ENCODE measurements at regions not wholly inside any gene's neighbourhood (a gene's known extent, or its start where the extent isn't known, plus 50 kb on each side); places are given as distances from the start of the nearest gene placed in this dataset.
"Not testable (repeated sequence)": the region's sequence is repeated elsewhere in the genome, so short reads cannot be mapped to it uniquely, and the experiment has no call there.

DNA sequence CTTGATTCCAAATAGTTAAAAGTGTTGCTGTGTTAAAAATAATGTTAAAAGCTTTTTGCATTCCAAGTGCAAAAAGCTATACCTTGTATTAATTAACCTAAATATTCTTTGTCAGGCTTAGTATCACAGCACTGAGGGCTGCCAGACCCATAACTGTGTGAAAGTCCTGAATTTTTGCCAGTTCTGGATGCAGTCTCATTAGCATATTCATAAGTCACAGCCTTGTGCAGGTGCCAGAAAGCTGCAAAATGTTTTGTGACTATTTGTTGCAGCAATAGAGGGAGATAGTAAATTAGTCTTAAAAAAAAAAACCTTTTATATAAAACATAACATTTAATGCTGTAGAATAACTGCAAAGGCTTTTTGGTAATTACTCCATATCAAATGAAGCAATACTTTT is 56.6 kb downstream of the SLITRK1 start:
- DNase-seq (ENCODE audit: low spot score): no peak

DNA sequence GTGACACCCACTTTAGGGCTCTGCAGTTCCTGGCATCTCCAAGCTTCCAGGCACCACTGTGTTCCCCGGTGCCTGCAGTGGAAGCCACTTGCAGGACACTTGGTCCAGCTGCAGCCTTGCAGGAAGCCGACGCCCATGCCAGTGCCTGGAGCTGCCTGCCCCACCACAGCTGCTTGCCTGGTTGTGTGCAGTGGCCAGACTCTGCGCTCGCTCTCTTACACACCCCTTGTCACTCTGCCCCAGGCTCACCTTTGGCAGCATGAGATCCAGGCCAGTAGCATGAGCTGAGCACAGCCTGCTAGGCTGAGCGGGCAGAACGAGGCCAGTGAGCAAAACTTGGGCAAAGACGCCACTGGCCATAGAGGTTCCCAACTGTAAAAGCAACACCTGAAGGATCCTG is 57.7 kb downstream of the SLITRK1 start:
- no peak for DNase-seq (ENCODE audit: low spot score)

DNA sequence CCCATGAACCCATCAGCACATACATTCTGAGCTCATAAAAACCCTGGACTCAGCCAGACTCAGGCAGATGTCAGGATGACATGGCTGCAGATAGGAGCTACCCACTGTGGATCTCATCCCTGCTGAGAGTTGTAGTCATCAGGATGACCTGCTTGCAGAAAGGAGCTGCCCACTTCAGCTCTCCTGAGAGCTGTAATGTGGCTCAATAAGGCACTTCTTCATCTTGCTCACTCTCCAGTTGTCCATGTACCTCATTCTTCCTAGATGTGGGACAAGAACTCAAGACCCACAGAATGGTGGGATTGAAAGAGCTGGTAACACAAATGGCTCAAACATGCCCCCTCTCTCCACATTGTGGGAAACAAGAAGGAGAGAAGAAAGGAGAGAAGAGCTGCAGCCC is 58.2 kb downstream of the SLITRK1 start:
- no peak for DNase-seq (ENCODE audit: low spot score)

DNA sequence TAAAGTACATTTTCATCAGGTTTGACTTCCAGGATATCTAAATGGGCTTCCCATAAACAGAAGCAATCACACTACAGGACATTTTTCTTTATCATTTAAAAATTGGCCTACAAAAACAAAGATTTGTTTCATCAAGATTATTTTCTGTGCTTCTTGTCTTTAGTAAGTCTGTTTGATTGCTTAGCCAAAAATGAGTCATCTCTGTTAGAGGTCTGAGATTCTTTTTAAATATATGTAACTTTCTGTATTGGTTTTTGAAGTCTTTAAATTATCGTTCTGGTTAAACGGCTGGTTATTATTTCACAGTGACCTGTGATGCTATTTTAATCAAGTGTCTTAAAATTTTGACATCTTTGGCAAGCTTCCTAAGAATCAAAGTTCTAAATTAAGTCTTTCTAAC is 62.7 kb downstream of the SLITRK1 start:
- DNase-seq (ENCODE audit: low spot score): no peak

DNA sequence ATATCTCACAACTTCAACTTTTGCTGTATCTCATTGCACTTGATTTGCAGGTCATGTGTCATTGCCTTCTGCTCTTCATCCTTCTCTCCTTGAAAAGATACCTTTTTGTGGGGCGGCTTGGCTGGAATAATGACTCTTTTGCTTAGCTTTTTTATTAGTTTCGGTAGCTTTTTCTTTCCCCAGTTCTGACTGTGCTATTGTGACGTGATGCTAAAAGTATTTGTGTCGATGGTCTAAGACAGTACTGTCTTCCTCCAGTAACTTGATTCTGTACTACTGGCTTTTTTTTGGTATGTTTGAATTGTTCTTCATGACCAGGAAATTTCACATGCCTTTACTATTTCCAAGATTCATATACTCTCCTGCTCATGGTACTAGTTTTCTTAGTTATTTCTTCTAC is 63.1 kb downstream of the SLITRK1 start:
- DNase-seq (ENCODE audit: low spot score): no peak

DNA sequence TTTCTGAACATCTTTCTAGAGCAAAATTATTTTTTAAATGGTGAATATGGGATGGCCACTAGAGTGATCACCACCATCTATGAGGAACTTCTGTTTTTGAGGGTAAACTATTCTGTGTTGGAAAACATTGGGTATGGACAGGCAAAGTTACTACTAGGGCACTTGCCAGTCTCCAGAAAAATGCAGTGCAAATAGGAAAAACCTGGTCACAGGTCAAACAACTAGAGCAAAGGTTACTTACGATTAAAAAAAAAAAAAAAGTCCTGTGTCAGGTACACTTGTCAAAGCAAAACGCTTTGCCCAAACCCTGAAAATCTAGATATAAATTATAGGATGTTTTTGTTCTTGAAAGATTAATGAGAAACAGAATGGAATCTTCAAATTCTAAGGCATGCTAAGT is 66.2 kb downstream of the SLITRK1 start:
- no peak for DNase-seq (ENCODE audit: low spot score)

DNA sequence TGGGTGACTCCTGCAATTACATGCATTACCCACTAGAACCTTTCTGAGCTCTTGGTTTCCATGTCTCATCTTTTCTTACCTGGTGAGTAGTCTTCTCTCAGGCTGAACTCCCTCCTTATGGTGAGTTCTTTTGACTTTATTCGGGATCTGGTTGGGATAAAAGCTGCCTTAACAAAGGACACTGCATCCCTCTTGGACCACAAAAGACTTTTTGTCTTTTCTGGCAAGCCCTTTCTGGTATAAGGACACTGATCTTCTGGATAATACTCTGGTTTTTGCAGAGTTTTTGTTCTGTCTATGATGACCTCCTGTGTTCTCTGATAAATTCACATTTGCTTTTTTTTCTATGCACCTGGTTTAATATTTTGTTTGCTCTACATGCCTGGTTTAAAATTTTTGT is 66.7 kb downstream of the SLITRK1 start:
- no peak for DNase-seq (ENCODE audit: low spot score)

DNA sequence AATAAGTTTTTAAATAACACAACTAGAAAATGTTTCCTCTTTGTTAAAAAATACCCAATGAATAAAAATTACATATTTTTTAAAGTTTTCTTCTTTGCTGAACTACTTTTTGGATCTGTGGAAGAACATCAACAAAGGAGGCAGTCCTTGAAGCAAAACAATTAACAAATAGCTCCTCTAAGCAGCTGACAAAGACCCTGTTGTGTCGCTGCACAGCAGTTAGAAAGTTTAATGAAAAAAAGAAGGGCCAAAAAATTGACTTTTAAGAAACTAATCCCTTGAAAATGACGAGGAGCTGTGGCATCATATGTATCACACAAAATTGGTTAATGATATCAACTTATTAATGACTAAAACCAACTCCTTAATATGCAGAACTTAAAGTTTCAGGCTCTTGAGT is 72.1 kb downstream of the SLITRK1 start:
- DNase-seq (ENCODE audit: low spot score): no peak

DNA sequence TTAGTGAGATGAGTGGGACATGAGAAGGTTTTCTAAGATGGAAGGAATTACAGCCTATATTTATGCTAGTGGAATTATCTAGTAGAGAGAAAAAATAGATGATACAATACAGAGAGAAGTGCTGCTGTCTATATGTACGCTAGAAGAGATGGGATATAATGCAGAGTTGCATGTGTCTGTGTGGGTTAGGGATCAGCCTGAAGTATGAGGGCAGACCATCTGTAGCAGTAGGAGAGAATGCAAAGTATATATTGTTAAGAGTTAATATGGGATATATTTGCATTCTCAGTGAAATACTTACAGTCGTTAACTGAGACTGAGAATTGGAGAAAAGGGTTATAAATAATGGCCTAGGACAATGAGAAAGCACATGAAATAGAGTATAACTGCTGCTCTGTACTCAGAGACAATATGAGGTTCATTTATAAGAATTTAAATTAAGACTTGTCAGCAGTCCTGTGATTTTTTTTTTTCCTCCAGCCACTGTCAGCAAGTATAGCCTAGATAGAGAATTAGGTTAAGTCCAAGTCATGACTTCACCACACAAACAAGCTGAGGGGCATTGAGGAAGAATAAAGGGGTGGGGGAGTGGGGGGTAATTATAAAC is 77.8 kb downstream of the SLITRK1 start:
- no peak for DNase-seq (ENCODE audit: low spot score)

DNA sequence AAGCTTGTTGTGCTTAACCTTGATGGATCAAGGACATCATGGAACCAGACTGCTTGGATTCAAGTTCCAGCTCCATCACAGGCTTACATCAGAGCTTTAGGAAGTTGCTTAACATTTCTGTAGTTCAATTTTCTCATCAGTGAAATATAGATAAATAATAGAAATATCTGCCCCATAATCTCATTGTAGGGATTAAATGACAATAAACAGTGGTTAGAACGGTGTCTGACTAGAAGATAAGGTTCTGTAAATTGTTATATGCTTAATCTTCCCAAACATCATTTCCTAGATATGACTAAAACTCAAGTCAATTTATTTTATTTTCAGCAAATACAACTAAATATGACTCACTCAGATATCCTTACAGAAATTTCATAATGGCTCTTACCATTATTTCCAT is 83.5 kb downstream of the SLITRK1 start:
- DNase-seq (ENCODE audit: low spot score): no peak

DNA sequence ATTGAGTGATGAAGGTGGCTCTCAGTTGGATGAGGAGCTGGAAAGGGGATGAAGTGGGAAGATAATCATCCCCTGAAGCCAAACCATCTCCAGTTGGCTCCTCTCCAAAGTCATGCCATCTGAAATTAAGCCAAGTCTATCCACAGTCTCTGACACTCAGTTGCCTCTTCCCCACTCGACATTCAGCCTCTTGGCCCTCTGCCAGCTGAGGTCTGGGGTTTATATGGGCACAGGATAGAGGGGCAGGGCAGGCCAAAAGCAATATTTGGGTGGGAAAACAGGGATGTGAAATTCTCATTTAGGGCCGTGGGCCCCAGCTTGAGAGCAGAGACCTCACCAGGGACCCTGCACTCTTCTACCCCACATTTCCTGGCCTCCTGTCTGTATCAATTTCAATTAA is 85.9 kb downstream of the SLITRK1 start:
- DNase-seq (ENCODE audit: low spot score): no peak

DNA sequence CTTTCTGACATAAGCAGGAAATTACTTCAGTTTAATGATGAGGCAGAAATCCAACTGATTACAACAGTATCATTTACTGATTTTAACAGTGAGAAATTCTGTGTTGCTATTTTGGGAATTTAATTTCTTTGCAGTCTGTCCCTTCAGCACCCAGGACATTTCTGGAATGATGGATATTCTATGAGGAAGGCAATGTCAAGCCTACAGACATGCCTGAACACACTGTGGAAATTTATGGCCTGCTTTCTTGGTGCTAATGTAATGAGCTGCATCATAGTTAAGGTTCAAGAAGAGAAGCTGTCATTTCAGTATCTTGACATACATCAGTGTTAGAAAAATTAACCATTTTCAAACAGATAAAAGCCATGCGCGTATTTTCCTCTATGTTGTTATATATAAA is 87.7 kb downstream of the SLITRK1 start:
- no peak for DNase-seq (ENCODE audit: low spot score)

DNA sequence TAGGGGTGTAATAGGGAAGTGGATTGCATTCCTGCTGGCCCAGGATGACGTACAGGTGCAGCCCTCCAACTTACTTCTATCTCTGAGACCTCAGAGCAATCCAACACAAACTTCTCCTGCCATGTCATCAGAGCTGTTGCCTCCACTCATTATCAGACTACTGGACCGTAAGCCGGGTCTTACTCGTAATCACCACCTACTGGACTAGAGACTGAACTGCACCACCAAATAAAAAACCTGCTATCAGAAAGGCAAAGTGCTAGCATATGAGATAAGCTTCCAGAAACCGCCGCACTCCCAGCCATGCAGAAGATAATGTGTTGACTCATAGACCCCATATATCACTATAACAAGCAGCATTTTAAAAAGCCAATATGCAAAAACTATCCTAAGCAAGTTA is 102.0 kb downstream of the SLITRK1 start:
- no peak for DNase-seq (ENCODE audit: low spot score)

DNA sequence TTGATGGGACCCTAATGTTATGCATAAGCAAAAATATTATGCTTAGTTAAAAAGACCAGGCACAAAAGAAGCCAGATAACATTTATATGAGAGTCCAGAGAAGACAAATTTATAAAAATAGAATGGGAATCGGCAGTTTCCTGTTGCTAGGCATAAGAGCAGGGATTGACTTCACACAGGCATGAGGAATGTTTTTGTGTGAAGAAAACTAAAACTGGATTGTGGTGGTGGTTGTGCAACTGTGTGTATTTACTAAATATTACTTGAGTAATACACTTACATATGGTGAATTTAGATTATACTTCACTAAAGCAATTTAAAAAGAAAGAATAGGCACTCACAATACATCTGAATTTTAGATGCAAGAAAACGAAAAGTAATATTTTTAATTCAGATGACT is 108.3 kb downstream of the SLITRK1 start:
- DNase-seq (ENCODE audit: low spot score): no peak

DNA sequence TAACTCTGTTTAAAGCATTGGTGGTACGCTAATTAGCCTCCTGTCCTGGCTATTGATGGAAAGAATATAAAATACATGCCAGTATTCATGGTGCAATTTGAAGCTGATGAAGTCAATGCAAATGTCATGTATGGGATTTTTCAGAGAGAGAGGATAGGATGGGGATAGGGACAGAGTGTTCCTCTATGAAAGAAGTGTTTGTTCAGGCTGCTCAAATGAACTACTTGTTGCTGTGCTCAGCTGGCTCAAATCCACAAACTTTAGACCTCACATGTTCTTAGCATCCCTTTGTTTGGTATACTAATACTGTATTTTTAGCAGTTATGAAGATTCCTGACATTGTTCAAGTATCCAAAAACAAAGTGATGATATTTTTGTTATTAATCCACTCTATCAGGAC is 116.5 kb downstream of the SLITRK1 start:
- DNase-seq (ENCODE audit: low spot score): no peak

DNA sequence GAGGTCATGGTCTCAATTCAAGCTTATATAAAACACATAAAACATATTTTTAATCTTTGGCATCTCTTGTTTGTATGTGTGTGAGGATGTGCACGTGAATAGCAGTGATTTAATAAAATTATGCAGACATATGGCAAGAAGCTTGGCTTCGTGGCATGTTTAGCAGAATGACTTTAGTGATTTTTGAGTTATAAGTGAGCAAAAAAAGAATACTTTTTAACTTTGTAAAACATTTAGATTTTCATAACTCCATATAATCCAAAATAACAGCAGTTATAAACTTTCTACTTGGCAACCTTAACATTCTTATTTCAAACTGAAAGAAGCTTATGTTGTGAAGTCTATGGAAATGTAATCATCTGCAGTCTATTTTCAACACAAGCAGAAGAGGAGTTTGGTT is 120.6 kb downstream of the SLITRK1 start:
- DNase-seq (ENCODE audit: low spot score): no peak

DNA sequence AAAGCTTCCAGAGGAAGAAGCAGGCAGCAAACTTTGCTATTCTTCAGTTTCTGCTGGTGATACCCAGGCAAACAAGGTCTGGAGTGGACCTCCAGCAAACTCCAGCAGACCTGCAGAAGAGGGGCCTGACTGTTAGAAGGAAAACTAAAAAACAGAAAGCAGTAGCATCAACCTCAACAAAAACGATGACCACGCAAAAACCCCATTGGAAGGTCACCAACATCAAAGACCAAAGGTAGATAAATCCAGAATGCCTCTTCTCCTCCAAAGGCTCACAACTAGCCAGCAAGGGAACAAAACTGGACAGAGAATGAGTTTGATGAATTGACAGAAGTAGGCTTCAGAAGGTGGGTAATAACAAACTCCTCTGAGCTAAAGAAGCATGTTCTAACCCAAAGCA is 127.1 kb downstream of the SLITRK1 start:
- DNase-seq (ENCODE audit: low spot score): not testable (repeated sequence)

DNA sequence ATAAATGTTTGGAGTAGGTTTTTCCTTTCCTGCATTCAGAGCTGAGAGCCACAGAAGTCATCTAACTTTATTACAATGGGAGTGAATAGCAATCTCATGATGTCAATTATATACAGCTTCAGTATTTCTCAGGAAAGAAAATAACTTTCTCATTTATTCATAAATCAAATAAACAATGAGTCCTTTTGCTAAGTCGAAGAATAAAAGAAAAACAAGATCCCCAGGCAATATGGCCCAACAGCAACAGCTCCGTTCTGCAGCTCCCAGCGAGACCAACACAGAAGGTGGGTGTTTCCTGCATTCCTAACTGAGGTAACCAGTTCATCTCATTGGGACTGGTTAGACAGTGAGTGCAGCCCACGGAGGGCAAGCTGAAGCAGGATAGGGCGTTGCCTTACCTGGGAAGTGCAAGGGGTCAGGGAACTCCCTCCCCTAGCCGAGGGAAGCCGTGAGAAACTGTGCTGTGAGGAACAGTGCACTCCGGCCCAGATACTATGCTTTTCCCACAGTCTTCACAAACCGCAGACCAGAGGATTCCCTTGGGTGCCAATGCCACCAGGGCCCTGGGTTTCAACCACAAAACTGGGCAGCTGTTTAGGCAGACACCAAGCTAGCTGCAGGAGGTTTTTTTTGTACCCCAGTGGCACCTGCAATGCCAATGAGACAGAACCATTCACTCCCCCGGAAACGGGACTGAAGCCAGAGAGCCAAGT is 128.2 kb downstream of the SLITRK1 start:
- no peak for DNase-seq (ENCODE audit: low spot score)

DNA sequence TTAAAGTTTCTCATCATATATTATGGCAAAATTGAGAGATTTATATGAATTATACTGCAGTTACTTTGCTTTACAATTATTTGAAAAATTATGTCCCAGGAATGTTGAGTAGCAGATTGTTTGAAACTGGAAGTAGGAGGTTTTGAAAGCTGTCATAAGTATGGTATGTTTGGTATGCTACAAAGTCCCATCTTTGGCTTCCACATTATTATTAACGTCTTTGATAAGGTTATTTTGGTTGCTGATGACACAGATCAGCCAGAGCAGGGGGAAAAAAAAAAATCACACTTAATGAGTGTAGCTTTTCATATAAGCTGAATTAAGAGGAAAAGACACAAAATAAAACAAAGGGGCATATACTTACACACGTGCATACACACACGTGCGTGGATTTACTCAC is 130.1 kb downstream of the SLITRK1 start:
- DNase-seq (ENCODE audit: low spot score): no peak

DNA sequence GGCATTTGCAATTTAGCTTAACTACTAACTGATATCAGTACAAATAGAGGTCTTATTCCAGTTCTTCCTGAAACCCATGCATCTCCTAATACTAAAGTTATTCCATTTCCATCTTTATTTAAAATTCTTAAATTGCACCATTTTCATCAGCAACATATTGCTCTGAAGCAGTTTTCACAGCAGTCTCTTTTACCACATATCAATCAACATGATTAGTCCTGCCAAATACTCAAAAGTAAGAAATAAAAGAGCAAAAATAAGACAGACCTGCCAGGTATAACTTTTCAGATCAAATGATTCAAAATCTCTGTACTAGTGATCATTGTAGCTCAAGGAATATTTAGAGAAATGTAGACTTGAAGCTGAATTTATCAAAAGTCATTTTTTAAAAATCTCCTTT is 141.7 kb downstream of the SLITRK1 start:
- no peak for DNase-seq (ENCODE audit: low spot score)

DNA sequence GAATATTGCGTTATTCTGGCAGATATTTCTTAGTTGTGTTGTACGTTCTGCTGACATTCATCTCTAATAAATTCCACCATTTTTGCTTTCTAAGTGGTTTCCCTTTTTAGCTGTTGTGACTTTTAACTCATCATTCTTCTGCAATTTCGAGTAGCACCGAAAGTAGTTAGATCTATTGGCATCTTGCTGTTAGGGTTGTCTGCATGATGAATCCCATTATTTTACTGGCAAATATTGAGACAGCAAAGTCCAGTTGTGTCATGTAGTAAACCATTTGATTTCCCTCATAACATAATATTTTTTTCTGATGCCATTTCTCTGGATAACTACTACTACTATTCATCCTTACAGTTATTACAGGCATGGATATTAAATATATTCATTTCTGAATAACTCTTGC is 143.9 kb downstream of the SLITRK1 start:
- no peak for DNase-seq (ENCODE audit: low spot score)

DNA sequence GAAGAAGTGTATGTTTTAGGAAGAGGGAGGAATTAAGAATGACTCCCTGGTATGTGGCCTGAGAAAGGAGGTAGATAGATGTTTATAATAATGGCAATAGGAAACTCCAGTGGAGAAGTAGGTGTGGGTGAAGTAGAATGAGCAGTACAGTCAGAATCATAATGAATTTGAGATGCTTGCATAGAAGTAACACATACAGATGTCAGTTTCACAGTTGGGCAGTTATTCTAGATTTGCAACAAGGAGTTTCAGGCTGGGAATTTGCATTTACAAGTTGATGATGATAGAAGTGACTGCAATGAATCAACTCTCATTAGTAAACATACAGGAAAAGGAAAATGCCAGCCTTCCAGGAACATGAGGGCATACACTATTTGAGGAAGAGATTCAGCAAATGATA is 149.0 kb downstream of the SLITRK1 start:
- DNase-seq (ENCODE audit: low spot score): no peak

DNA sequence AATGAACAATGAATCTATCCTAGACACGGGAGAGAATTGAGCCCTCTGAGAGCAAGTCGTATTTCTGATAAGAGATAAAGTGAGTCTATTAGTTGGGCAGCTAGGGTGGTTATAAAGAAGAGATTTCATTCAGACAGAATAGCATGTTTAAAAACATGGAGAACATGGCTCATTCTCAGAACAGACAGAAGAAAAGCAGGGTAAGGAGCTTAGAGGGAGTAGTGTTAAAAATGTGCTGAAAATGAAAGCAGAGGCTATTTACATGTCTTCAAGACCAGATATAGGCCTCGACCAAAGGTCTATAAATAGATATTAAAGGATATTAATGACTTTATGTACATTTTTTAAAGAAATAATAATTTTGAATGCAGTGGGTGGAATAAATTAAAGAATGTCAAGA is 149.5 kb downstream of the SLITRK1 start:
- no peak for DNase-seq (ENCODE audit: low spot score)

DNA sequence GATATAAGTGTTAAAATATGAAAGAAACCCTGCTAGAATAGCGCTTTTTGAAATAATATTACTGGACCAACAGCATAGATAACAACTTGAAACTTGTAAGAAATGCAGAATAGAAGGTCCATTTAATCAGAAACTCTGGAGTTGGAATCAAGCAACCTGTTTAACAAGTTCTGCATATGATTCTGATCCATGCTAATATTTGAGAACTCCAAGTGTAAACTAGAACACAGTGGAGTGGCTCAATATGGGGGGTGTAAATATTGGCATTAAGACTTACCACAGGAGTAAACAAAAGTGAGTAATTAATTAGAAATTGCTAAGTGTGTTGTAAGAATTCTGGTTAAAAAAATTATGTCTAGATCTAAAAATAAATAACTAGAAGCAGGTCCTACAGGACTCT is 151.2 kb downstream of the SLITRK1 start:
- DNase-seq (ENCODE audit: low spot score): no peak

Data from mucosa of gallbladder (tissue), 1 donor.